ENCODE measurements at regions not wholly inside any gene's neighbourhood (a gene's known extent, or its start where the extent isn't known, plus 50 kb on each side); places are given as distances from the start of the nearest gene placed in this dataset.

GRCh38 chr3:116776880-116777785, 67.6 kb downstream of the TUSC7 start:
- no peak for TF ChIP-seq PKNOX1 (IDR thresholded peaks at IDR 0.05)
- no peak for TF ChIP-seq HDAC6 (IDR thresholded peaks at IDR 0.05; ENCODE audit: low read depth, low read length)
- no peak for TF ChIP-seq CTCF (IDR thresholded peaks at IDR 0.05 in 2 of 3, conservative IDR thresholded peaks at IDR 0.05 in 1 of 3; ENCODE audit: insufficient read depth in 2 of 3, low read depth in 1 of 3, low read length in 3 of 3)
- no peak for TF ChIP-seq POLR2AphosphoS2 (IDR thresholded peaks at IDR 0.05; ENCODE audit: low read length)
- TF ChIP-seq SIN3A (IDR thresholded peaks at IDR 0.05; ENCODE audit: borderline replicate concordance in 2 of 2, control insufficient read depth in 1 of 2, low read depth in 2 of 2, low read length in 2 of 2): no peak
- TF ChIP-seq CEBPZ (IDR thresholded peaks at IDR 0.05; ENCODE audit: borderline replicate concordance, low read depth, low read length): no peak

Data from K562 (cell line).